Thyroid gland (tissue), 4 donors: ENCODE measurements at regions not wholly inside any gene's neighbourhood (a gene's known extent, or its start where the extent isn't known, plus 50 kb on each side); places are given as distances from the start of the nearest gene placed in this dataset.

ENCODE experiments used
- CTCF ChIP-seq, 6 experiments: fragments of 200-600 bp in 3 of 6; fragments of 450-650 bp in 3 of 6; sonication (generic) in 3 of 6; IDR thresholded peaks; one replicate each; pipeline ENCODE4 v1.5.1; 2016 to 2019; ENCODE audit warnings: antibody characterized with exemption in 6 of 6, mild to moderate bottlenecking in 2 of 6, inconsistent platforms in 1 of 6, moderate library complexity in 1 of 6
- POLR2A ChIP-seq, 2 donors: fragments of 450-650 bp; IDR thresholded peaks; one replicate each; pipeline ENCODE4 v1.6.1; 2017; ENCODE audit warnings: antibody characterized with exemption in 2 of 2, mild to moderate bottlenecking in 2 of 2, moderate library complexity in 1 of 2

- TF ChIP-seq CTCF (IDR thresholded peaks at IDR 0.05) (no peak), POLR2A (IDR thresholded peaks at IDR 0.05) (no peak)
Observed at GRCh38 chr2:45250176-45250575, 240.9 kb upstream of the SIX2 start.
